Smooth muscle cell (in vitro differentiated cells): ENCODE measurements at regions not wholly inside any gene's neighbourhood (a gene's known extent, or its start where the extent isn't known, plus 50 kb on each side); places are given as distances from the start of the nearest gene placed in this dataset.

ENCODE experiments used
- DNase-seq: peaks from one replicate; lab custom pipeline; 2025; ENCODE audit not compliant: unreplicated experiment; lab: John Stamatoyannopoulos, UW
- H2AFZ ChIP-seq: fragments of 200-600 bp; sonication (generic); 2 replicates; pipeline ENCODE4 v1.6.0; 2016; ENCODE audit warnings: antibody characterized with exemption, low read depth, mild to moderate bottlenecking
- H3F3A ChIP-seq: fragments of 200-600 bp; sonication (generic); 2 replicates; pipeline ENCODE4 v1.6.0; 2017; ENCODE audit warnings: antibody characterized with exemption, low read depth
- H3K27ac ChIP-seq: fragments of 200-600 bp; sonication (generic); 2 replicates; pipeline ENCODE4 v1.5.1; 2016; ENCODE audit warnings: low read depth, mild to moderate bottlenecking
- H3K27me3 ChIP-seq: fragments of 200-600 bp; sonication (generic); 2 replicates; pipeline ENCODE4 v1.6.1; 2016; ENCODE audit warnings: low read depth, mild to moderate bottlenecking
- H3K36me3 ChIP-seq: fragments of 200-600 bp; sonication (generic); 2 replicates; pipeline ENCODE4 v1.5.1; 2016; ENCODE audit warnings: low read depth
- H3K4me1 ChIP-seq: fragments of 200-600 bp; sonication (generic); 2 replicates; pipeline ENCODE4 v1.5.1; 2016; ENCODE audit warnings: low read depth
- H3K4me2 ChIP-seq: fragments of 200-600 bp; sonication (generic); 2 replicates; pipeline ENCODE4 v1.6.0; 2016; ENCODE audit warnings: mild to moderate bottlenecking
- H3K4me3 ChIP-seq: fragments of 200-600 bp; sonication (generic); 2 replicates; pipeline ENCODE4 v1.5.1; 2016; ENCODE audit warnings: mild to moderate bottlenecking
- H3K79me2 ChIP-seq: fragments of 200-600 bp; sonication (generic); 2 replicates; pipeline ENCODE4 v1.6.0; 2016; ENCODE audit warnings: low read depth, mild to moderate bottlenecking
- H3K9ac ChIP-seq: fragments of 200-600 bp; sonication (generic); 2 replicates; pipeline ENCODE4 v1.6.0; 2016; ENCODE audit warnings: low read depth
- H3K9me3 ChIP-seq: fragments of 200-600 bp; sonication (generic); replicated peaks from 2 replicates; pipeline ENCODE4 v1.5.1; 2016; ENCODE audit warnings: low read depth
- H4K20me1 ChIP-seq: fragments of 200-600 bp; sonication (generic); 2 replicates; pipeline ENCODE4 v1.6.0; 2016; ENCODE audit warnings: low read depth
- CTCF ChIP-seq: fragments of 200-600 bp; sonication (generic); IDR thresholded peaks from 2 replicates; pipeline ENCODE4 v1.5.1; 2017; ENCODE audit warnings: borderline replicate concordance, mild to moderate bottlenecking, antibody characterized with exemption; ENCODE audit not compliant: insufficient read depth, poor library complexity, severe bottlenecking
- WGBS: methylation state at CpG from one replicate; pipeline ENCODE4 v1.1.7; 2016; ENCODE audit warnings: low lambda C conversion rate; 5-methylcytosine and 5-hydroxymethylcytosine counted together

GRCh38 chr17:72240333-72240732, 119.5 kb downstream of the SOX9 start:
- Histone ChIP-seq H3K4me1 (no peaks in the 10 kb centered on the region), H3F3A (no peaks in the 10 kb centered on the region)
- 93% methylated on average over 3 of the region's 3 CpGs for WGBS

GRCh38 chr17:72244494-72244893, 123.7 kb downstream of the SOX9 start:
- Histone ChIP-seq H3K4me3 (no peak overlapping the region), H3K4me1 (no peaks in the 10 kb centered on the region), H3K27ac (no peak overlapping the region), H3K79me2 (no peaks in the 10 kb centered on the region), H3K27me3 (no peaks in the 10 kb centered on the region), H3K4me2 (no peak overlapping the region), H3K9me3 (no peaks in the 10 kb centered on the region), H3K9ac (no peak overlapping the region), H2AFZ (no peak overlapping the region), H3F3A (no peaks in the 10 kb centered on the region), H4K20me1 (no peaks in the 10 kb centered on the region), H3K36me3 (no peaks in the 10 kb centered on the region)
- 93% methylated on average over 4 of the region's 4 CpGs for WGBS
- TF ChIP-seq CTCF, result no peak
- no peak for DNase-seq

More at GRCh38 chr17:72240333-72240732, 119.5 kb downstream of the SOX9 start:
- TF ChIP-seq CTCF, result no peak
- Histone ChIP-seq H3K36me3 (no peaks in the 10 kb centered on the region), H3K4me2 (no peak overlapping the region), H3K9me3 (no peaks in the 10 kb centered on the region), H2AFZ (no peak overlapping the region), H3K4me3 (no peak overlapping the region), H3K27ac (no peak overlapping the region), H3K27me3 (no peaks in the 10 kb centered on the region), H4K20me1 (no peaks in the 10 kb centered on the region), H3K79me2 (no peaks in the 10 kb centered on the region), H3K9ac (no peak overlapping the region)
- no peak for DNase-seq

GRCh38 chr17:72244956-72245355, 124.1 kb downstream of the SOX9 start:
- Histone ChIP-seq H3F3A (no peaks in the 10 kb centered on the region), H3K4me1 (no peaks in the 10 kb centered on the region)
- no peak for DNase-seq

More at GRCh38 chr17:72244956-72245355, 124.1 kb downstream of the SOX9 start:
- no peak for TF ChIP-seq CTCF
- no peaks in the 10 kb centered on the region for H4K20me1 ChIP-seq
- H3K4me3 ChIP-seq, result no peak overlapping the region
- H2AFZ ChIP-seq, result no peak overlapping the region
- no peaks in the 10 kb centered on the region for H3K36me3 ChIP-seq
- H3K79me2 ChIP-seq, result no peaks in the 10 kb centered on the region
- no peak overlapping the region for H3K9ac ChIP-seq
- 29% methylated on average over 2 of the region's 2 CpGs for WGBS
- H3K4me2 ChIP-seq, result no peak overlapping the region
- no peaks in the 10 kb centered on the region for H3K9me3 ChIP-seq
- H3K27ac ChIP-seq, result no peak overlapping the region
- no peaks in the 10 kb centered on the region for H3K27me3 ChIP-seq
